Prostate gland (tissue), 2 donors: ENCODE measurements at regions not wholly inside any gene's neighbourhood (a gene's known extent, or its start where the extent isn't known, plus 50 kb on each side); places are given as distances from the start of the nearest gene placed in this dataset.

Source experiments
- DNase-seq: peaks from one replicate; pipeline ENCODE4 v3.0.0-alpha.2; 2019; ENCODE audit warnings: low spot score
- H3K27ac ChIP-seq, 2 donors: fragments of 200-600 bp; sonication (generic); 2 replicates each; pipeline ENCODE4 v1.5.1; 2017 to 2019
- H3K27me3 ChIP-seq: fragments of 200-600 bp; sonication (generic); replicated peaks from 2 replicates; pipeline ENCODE4 v1.5.1; 2019; ENCODE audit not compliant: insufficient read depth
- H3K36me3 ChIP-seq, 2 donors: fragments of 200-600 bp; sonication (generic); 1 replicate in 1 of 2; 2 replicates in 1 of 2; pipeline versions ENCODE4 v1.5.1 to v1.8.1; 2017 to 2019
- H3K4me1 ChIP-seq: fragments of 200-600 bp; sonication (generic); replicated peaks from 2 replicates; pipeline ENCODE4 v1.5.1; 2019
- H3K4me3 ChIP-seq, 2 donors: fragments of 200-600 bp; sonication (generic); 2 replicates each; pipeline ENCODE4 v1.5.1; 2017 to 2019
- H3K9me3 ChIP-seq: fragments of 200-600 bp; sonication (generic); 2 replicates; pipeline ENCODE4 v1.5.1; 2017
- POLR2A ChIP-seq: fragments of 450-650 bp; IDR thresholded peaks from one replicate; pipeline ENCODE4 v1.6.1; 2016; ENCODE audit warnings: antibody characterized with exemption, mild to moderate bottlenecking
- POLR2AphosphoS5 ChIP-seq: sonication (generic); formaldehyde crosslinking; IDR thresholded peaks from one replicate; pipeline ENCODE4 v1.6.1; 2017; ENCODE audit warnings: antibody characterized with exemption
- WGBS: methylation state at CpG from one replicate; pipeline ENCODE4 v1.1.5; 2018; 5-methylcytosine and 5-hydroxymethylcytosine counted together
- intact Hi-C: fragments of 100-400 bp; cut with DNase I; formaldehyde crosslinking; loops from one replicate; pipeline ENCODE4 v1.14.2; 2022
- TF ChIP-seq, protein P1 (sequence below), 4 experiments: fragments of 200-600 bp in 2 of 4; fragments of 450-650 bp in 2 of 4; sonication (generic) in 2 of 4; IDR thresholded peaks; 1 replicate in 3 of 4; 2 replicates in 1 of 4; pipeline ENCODE4 v1.5.1; 2016 to 2019; ENCODE audit warnings: antibody characterized with exemption in 4 of 4, mild to moderate bottlenecking in 2 of 4, moderate library complexity in 2 of 4

DNA sequence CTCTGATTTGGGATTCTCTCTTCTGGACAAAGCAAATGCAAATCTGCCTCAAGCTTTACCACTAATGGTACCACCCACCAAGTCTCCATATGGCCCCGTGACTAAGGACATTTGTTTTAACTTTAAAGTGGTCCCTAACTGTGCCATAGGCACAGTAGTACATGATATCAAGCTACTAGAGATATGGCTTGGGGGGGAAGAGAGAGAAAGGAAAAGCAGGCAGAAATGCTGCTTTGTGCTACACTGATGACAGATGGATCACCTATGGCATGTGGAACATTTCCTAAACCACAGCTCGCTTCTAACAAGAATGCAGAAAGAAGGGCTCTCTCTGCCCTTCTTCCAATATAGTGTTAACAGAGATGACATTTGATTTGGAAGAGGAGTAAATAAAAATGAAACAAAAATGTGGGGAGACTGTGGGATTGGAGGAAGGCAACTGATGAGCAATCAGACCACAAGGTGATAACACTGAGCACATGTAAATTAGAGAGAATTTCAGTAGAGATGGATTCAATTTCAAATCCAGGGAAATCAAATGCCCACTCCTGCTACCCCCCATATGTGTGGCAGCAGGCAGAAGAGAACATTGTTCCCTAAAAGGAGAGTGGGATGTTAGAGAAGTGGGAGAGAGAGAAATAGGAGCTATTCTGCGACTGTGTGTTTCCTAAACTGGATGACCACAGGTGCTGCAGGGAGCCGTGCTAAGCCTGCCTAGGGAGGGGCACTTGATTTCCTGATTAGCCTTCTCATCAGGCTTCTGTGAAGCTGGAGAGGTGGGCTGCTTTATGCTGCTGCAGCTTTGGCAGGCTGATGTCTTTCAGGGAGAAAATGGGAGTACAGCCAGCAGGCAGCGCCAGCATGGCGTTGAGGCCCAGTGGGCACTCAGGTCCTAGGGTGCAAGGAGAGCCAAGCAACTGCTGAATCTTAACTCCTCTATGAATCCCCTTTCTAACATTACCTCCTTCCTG is 75.3 kb downstream of the ZNF648 start:
- Histone ChIP-seq H3K27me3 (no peaks in the 10 kb centered on the region), H3K36me3 (no peaks in the 10 kb centered on the region), H3K27ac (no peak overlapping the region), H3K4me3 (no peak overlapping the region), H3K9me3 (no peaks in the 10 kb centered on the region), H3K4me1 (no peaks in the 10 kb centered on the region)
- no peak for TF ChIP-seq POLR2A
- TF ChIP-seq, protein P1, sequence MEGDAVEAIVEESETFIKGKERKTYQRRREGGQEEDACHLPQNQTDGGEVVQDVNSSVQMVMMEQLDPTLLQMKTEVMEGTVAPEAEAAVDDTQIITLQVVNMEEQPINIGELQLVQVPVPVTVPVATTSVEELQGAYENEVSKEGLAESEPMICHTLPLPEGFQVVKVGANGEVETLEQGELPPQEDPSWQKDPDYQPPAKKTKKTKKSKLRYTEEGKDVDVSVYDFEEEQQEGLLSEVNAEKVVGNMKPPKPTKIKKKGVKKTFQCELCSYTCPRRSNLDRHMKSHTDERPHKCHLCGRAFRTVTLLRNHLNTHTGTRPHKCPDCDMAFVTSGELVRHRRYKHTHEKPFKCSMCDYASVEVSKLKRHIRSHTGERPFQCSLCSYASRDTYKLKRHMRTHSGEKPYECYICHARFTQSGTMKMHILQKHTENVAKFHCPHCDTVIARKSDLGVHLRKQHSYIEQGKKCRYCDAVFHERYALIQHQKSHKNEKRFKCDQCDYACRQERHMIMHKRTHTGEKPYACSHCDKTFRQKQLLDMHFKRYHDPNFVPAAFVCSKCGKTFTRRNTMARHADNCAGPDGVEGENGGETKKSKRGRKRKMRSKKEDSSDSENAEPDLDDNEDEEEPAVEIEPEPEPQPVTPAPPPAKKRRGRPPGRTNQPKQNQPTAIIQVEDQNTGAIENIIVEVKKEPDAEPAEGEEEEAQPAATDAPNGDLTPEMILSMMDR (IDR thresholded peaks at IDR 0.05) = no peak
- TF ChIP-seq POLR2AphosphoS5 = no peak
- intact Hi-C loops = no loop called here
- 61% methylated on average over 6 of the region's 6 CpGs for WGBS
- no peak for DNase-seq

DNA sequence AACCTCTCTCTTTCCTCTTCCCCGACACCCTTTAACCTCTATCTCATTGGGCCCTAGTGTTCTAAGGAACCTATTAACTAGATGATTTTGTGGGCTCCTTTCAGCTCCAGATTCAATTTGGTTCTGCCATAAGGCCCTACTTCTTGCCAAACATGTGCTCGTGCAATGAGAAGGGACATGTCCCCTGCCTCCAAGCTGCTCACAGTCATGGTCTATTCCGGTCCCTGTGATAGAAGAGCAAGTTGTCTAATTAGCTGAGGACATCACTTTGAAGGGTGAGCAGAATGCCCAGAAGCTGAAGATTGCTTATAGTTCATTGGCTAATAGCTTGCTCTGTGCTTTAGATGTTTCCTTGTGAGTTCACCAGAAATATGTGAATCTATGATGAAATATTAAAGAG is 76.2 kb downstream of the ZNF648 start:
- H3K27ac ChIP-seq = no peak overlapping the region
- H3K4me1 ChIP-seq = no peaks in the 10 kb centered on the region
- no peaks in the 10 kb centered on the region for H3K27me3 ChIP-seq
- TF ChIP-seq, protein P1 (IDR thresholded peaks at IDR 0.05) = no peak
- no peak for TF ChIP-seq POLR2AphosphoS5
- TF ChIP-seq POLR2A = no peak
- H3K4me3 ChIP-seq = no peak overlapping the region
- no peak for DNase-seq
- WGBS = 84% methylated on average over 3 of the region's 3 CpGs
- H3K36me3 ChIP-seq = no peaks in the 10 kb centered on the region
- H3K9me3 ChIP-seq = no peaks in the 10 kb centered on the region
- intact Hi-C loops = no loop called here

DNA sequence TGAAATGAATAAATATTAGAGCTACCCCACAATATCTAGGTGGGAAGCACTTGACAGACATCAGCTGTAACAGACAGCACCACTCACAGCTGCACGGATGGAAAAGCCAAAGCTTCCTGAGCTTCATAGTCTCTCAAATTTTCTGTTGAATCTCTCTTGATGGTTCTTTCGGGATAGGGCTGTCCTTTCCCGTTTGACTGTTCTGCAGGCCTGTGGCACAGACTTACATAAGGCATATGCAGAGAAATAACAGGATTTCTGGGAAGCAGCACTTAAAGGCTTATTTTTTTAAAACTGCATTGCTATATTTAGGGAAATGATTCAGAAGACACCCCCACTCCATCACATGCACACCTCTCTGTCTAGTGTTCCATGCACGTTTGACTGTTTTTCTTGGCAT is 77.5 kb downstream of the ZNF648 start:
- H3K27ac ChIP-seq = no peak overlapping the region
- TF ChIP-seq POLR2A (no peak), POLR2AphosphoS5 (no peak)
- TF ChIP-seq, protein P1 (IDR thresholded peaks at IDR 0.05) = no peak
- no peak for DNase-seq
- intact Hi-C loops = no loop called here
- H3K9me3 ChIP-seq = no peaks in the 10 kb centered on the region
- H3K36me3 ChIP-seq = no peaks in the 10 kb centered on the region
- WGBS = 73% methylated on average over 4 of the region's 4 CpGs
- no peaks in the 10 kb centered on the region for H3K4me1 ChIP-seq
- H3K4me3 ChIP-seq = no peak overlapping the region
- H3K27me3 ChIP-seq = no peaks in the 10 kb centered on the region

DNA sequence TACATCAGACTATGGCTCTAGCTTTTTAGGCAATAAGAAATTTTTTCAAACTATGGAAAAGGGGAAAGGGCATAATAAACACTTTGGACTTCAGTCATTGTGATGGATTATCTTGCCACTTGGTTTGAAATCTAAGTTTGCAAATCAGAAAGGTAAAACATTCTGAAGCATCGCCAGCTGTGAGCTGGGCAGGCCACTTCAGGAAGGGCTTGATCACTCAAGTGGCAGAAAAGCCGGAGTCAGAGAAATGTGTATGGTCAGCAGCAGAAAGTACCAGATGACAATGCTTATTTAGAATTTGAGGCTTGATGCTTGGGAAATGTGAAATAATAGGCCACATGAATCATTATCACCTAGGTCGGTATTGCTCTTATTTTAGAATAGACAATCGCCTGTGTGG is 79.7 kb downstream of the ZNF648 start:
- no peak overlapping the region for H3K27ac ChIP-seq
- TF ChIP-seq, protein P1 (IDR thresholded peaks at IDR 0.05) = no peak
- TF ChIP-seq POLR2A = no peak
- TF ChIP-seq POLR2AphosphoS5 = no peak
- no peak overlapping the region for H3K4me3 ChIP-seq
- no peaks in the 10 kb centered on the region for H3K27me3 ChIP-seq
- intact Hi-C loops = no loop called here
- DNase-seq = no peak
- no peaks in the 10 kb centered on the region for H3K36me3 ChIP-seq
- H3K4me1 ChIP-seq = no peaks in the 10 kb centered on the region
- H3K9me3 ChIP-seq = no peaks in the 10 kb centered on the region
- WGBS = 93% methylated on average over 4 of the region's 4 CpGs

DNA sequence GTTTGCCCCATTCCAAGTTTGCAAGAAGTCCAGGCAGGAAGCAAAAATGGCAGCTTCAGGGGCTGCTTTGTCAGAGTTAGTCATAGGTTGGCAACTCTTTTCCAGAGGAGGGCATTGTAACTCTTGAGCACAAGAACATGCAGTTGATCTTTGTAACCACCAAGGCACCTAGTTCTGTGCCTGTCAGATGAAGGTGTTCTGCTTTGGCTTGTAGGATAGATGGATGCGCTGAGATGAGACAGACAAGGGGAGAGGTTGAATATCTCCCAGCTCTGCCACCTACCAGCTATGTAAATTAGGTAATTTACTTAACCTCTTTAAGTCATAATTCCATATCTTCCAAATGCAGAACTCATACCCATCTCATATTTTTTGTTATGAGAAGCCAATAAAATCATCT is 89.3 kb downstream of the ZNF648 start:
- H3K27me3 ChIP-seq = no peaks in the 10 kb centered on the region

More for the DNA sequence above, 89.3 kb downstream of the ZNF648 start:
- Histone ChIP-seq H3K4me1 (no peaks in the 10 kb centered on the region), H3K27ac (no peak overlapping the region), H3K9me3 (no peaks in the 10 kb centered on the region), H3K4me3 (no peak overlapping the region), H3K36me3 (no peaks in the 10 kb centered on the region)
- WGBS = 100% methylated on average over 1 of the region's 1 CpG
- intact Hi-C loops = no loop called here
- DNase-seq = no peak
- TF ChIP-seq POLR2AphosphoS5 (no peak), POLR2A (no peak)
- TF ChIP-seq, protein P1 (IDR thresholded peaks at IDR 0.05) = no peak
